Mesothelial cell of epicardium (in vitro differentiated cells): ENCODE measurements at regions not wholly inside any gene's neighbourhood (a gene's known extent, or its start where the extent isn't known, plus 50 kb on each side); places are given as distances from the start of the nearest gene placed in this dataset.
"Not testable (repeated sequence)": the region's sequence is repeated elsewhere in the genome, so short reads cannot be mapped to it uniquely, and the experiment has no call there.

Experiments
- DNase-seq, 2 experiments: peaks; one replicate each; pipeline ENCODE4 v3.0.0; 2021; ENCODE audit warnings: low spot score in 2 of 2; ENCODE audit not compliant: unreplicated experiment in 2 of 2
- H3K27ac Mint-ChIP-seq: 2 replicates; pipeline ENCODE4 v1.8.0; 2021; ENCODE audit warnings: mixed read lengths
- H3K27me3 Mint-ChIP-seq: 2 replicates; pipeline ENCODE4 v1.8.0; 2021; ENCODE audit warnings: low read depth, mixed read lengths
- H3K36me3 Mint-ChIP-seq: 2 replicates; pipeline ENCODE4 v1.8.0; 2021; ENCODE audit warnings: mixed read lengths
- H3K4me1 Mint-ChIP-seq: 2 replicates; pipeline ENCODE4 v1.8.0; 2021; ENCODE audit warnings: mixed read lengths
- H3K4me3 Mint-ChIP-seq: 2 replicates; pipeline ENCODE4 v1.8.0; 2021; ENCODE audit warnings: mild to moderate bottlenecking, moderate library complexity, mixed read lengths
- H3K9me3 Mint-ChIP-seq: 2 replicates; pipeline ENCODE4 v1.8.0; 2021; ENCODE audit warnings: mixed read lengths
- CTCF ChIP-seq: fragments of 200-600 bp; sonication (generic); IDR thresholded peaks from one replicate; pipeline ENCODE4 v1.5.0; 2021; ENCODE audit warnings: antibody characterized with exemption; ENCODE audit not compliant: unreplicated experiment

- TF ChIP-seq CTCF = no peak
- Mint-ChIP-seq H3K9me3 (peaks cover 4% of the 10 kb centered on the region), H3K4me1 (peaks cover 6% of the 10 kb centered on the region), H3K27ac (no peak overlapping the region), H3K36me3 (no peaks in the 10 kb centered on the region), H3K4me3 (no peak overlapping the region), H3K27me3 (no peaks in the 10 kb centered on the region)
- DNase-seq = no peak
Measured at GRCh38 chr13:84096216-84096615, 213.9 kb upstream of the SLITRK1 start.

GRCh38 chr13:84088996-84089395, 206.7 kb upstream of the SLITRK1 start:
- Mint-ChIP-seq H3K36me3 (no peaks in the 10 kb centered on the region), H3K9me3 (peaks cover 9% of the 10 kb centered on the region), H3K27ac (no peak overlapping the region), H3K4me3 (no peak overlapping the region), H3K27me3 (no peaks in the 10 kb centered on the region), H3K4me1 (peaks cover 5% of the 10 kb centered on the region)
- DNase-seq = no peak
- no peak for TF ChIP-seq CTCF

- Mint-ChIP-seq H3K27me3 (no peaks in the 10 kb centered on the region), H3K4me3 (no peak overlapping the region), H3K4me1 (peaks cover 3% of the 10 kb centered on the region), H3K36me3 (no peaks in the 10 kb centered on the region), H3K9me3 (peaks cover 7% of the 10 kb centered on the region), H3K27ac (no peak overlapping the region)
- no peak for TF ChIP-seq CTCF
- DNase-seq = no peak
Measured at GRCh38 chr13:84086847-84087162, 204.5 kb upstream of the SLITRK1 start.

- H3K27ac Mint-ChIP-seq, DNase-seq, H3K4me1 Mint-ChIP-seq, H3K27me3 Mint-ChIP-seq, H3K36me3 Mint-ChIP-seq, H3K4me3 Mint-ChIP-seq, H3K9me3 Mint-ChIP-seq: not testable (repeated sequence)
Measured at GRCh38 chr13:84086098-84086846, 204.0 kb upstream of the SLITRK1 start.

- H3K36me3 Mint-ChIP-seq = no peaks in the 10 kb centered on the region
Measured at GRCh38 chr13:84082462-84082861, 200.2 kb upstream of the SLITRK1 start.

More at GRCh38 chr13:84082462-84082861, 200.2 kb upstream of the SLITRK1 start:
- Mint-ChIP-seq H3K9me3 (peaks cover 3% of the 10 kb centered on the region), H3K27ac (no peak overlapping the region), H3K4me3 (no peak overlapping the region), H3K4me1 (peaks cover 6% of the 10 kb centered on the region), H3K27me3 (no peaks in the 10 kb centered on the region)
- TF ChIP-seq CTCF = no peak
- no peak for DNase-seq
